HepG2 (cell line): ENCODE measurements at regions not wholly inside any gene's neighbourhood (a gene's known extent, or its start where the extent isn't known, plus 50 kb on each side); places are given as distances from the start of the nearest gene placed in this dataset.
"Not testable (repeated sequence)": the region's sequence is repeated elsewhere in the genome, so short reads cannot be mapped to it uniquely, and the experiment has no call there.

Experiments
- CTCF ChIP-seq: sonication (generic); formaldehyde crosslinking; IDR thresholded peaks from 2 replicates; pipeline ENCODE4 v1.5.0; 2020; ENCODE audit warnings: mild to moderate bottlenecking, missing genetic modification reagents, moderate library complexity
- FOXP1 ChIP-seq, 2 experiments: fragments of 450-650 bp in 1 of 2; IDR thresholded peaks; 2 replicates each; pipeline ENCODE4 v1.6.1; 2017 to 2018; ENCODE audit warnings: antibody characterized with exemption in 1 of 2
- GABPB1 ChIP-seq: IDR thresholded peaks from 2 replicates; pipeline ENCODE4 v1.6.1; 2016; ENCODE audit warnings: mild to moderate bottlenecking, missing genetic modification reagents, moderate library complexity, missing compliant biosample characterization
- MAX ChIP-seq: IDR thresholded peaks from 2 replicates; pipeline ENCODE4 v1.6.1; 2012; ENCODE audit warnings: inconsistent platforms

GRCh38 chr2:34677591-34677990 is 1078.5 kb upstream of the FAM98A start:
- not testable (repeated sequence) for TF ChIP-seq GABPB1 (CRISPR knock-in tag); CTCF (CRISPR knock-in tag); FOXP1 (IDR thresholded peaks at IDR 0.05); FOXP1 (CRISPR knock-in tag; IDR thresholded peaks at IDR 0.05); MAX
